ENCODE measurements at regions not wholly inside any gene's neighbourhood (a gene's known extent, or its start where the extent isn't known, plus 50 kb on each side); places are given as distances from the start of the nearest gene placed in this dataset.

DNA sequence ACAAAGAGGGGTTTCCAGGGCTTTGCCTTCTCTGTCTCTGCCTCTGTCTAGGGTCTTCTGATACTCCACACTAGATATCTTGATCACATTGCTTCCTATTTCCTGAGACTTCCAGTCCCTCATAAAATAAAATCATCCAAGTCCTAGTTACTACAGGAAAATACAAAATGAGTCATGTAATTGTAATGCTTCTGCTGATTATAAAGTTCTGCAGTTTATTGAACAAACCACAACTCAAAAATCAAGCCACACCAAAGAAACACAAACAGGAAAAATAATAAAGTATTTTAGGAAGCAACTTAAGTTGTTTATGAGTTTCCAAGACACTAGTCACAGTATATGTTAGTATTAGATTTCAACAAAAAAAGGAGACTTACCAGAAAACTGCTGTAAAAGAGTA lies 695.1 kb upstream of the GALNTL6 start:
- TF ChIP-seq POLR2A (IDR thresholded peaks at IDR 0.05; ENCODE audit: low read depth, low read length): no peak
- TF ChIP-seq TAF1 (IDR thresholded peaks at IDR 0.05; ENCODE audit: borderline replicate concordance, low read depth, low read length): no peak
- no peak for TF ChIP-seq POLR2AphosphoS5 (IDR thresholded peaks at IDR 0.05; ENCODE audit: low read depth, low read length)
